ENCODE measurements at regions not wholly inside any gene's neighbourhood (a gene's known extent, or its start where the extent isn't known, plus 50 kb on each side); places are given as distances from the start of the nearest gene placed in this dataset.
"Not testable (repeated sequence)": the region's sequence is repeated elsewhere in the genome, so short reads cannot be mapped to it uniquely, and the experiment has no call there.

DNA sequence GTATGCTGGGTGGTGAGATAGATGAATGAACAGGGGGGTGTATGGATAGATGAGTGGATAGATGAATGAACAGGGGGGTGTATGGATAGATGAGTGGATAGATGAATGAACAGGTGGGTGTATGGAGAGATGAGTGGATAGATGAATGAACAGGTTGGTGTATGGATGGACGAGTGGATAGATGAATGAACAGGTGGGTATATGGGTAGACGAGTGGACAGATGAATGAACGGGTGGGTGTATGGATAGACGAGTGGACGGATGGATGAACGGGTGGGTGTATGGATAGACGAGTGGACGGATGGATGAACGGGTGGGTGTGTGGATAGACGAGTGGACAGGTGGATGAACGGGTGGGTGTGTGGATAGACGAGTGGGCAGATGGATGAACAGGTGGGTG lies 110.3 kb upstream of the ZNF469 start:
- DNase-seq (ENCODE audit: low read depth); H3K4me3 ChIP-seq (ENCODE audit: control insufficient read depth, low read depth, low read length): not testable (repeated sequence)

DNA sequence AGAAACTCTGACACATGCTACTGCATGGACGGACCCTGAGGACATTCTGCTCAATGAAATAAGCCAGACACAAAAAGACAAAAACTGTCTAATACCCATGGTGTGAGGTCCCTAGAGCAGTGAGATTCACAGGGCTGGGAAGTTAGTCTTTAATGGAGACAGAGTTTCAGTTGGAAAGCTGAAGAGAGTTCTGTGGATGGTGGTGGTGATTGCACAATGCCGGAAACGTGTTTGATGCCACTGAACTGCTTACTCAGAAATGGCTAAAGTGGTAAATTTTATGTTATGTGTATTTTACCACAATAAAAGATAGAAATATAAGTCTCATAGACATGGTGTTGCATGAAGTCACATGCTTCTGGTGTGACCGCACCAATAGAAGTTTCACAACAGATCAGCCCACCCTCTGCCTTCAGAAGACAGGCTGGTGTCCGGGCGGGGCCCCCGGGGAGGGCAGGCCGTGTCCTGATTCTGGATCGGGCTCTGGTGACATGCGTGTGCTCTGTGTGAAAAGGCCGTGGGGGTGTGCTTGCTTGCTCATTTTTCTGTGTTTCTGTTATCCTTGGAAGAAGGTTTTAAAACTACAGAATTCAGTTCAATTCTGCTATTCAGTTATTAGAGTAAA lies 108.5 kb upstream of the ZNF469 start:
- peak; percentile 43 for DNase-seq (ENCODE audit: low read depth)
- not testable (repeated sequence) for H3K4me3 ChIP-seq (ENCODE audit: control insufficient read depth, low read depth, low read length)

DNA sequence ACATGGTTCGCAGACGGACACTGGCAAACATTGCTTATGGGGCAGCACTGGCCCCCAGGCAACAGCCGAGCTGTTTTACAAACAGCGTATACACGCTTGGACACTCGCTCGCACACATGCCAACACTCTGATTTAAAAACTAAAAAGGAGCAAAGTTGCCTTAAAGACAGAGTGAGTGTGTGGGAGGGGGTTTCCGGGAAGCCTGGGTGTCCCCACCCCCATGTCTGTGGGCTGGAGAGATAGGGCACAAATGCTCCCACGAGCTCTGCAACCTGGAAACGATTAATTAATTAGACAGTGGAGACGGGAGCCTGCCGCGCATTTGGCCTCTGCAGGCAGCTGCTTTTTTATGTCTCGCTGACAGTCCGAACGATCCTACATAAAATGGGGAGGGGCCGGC lies 107.9 kb upstream of the ZNF469 start:
- no peak for DNase-seq (ENCODE audit: low read depth)
- TF ChIP-seq, protein P1, sequence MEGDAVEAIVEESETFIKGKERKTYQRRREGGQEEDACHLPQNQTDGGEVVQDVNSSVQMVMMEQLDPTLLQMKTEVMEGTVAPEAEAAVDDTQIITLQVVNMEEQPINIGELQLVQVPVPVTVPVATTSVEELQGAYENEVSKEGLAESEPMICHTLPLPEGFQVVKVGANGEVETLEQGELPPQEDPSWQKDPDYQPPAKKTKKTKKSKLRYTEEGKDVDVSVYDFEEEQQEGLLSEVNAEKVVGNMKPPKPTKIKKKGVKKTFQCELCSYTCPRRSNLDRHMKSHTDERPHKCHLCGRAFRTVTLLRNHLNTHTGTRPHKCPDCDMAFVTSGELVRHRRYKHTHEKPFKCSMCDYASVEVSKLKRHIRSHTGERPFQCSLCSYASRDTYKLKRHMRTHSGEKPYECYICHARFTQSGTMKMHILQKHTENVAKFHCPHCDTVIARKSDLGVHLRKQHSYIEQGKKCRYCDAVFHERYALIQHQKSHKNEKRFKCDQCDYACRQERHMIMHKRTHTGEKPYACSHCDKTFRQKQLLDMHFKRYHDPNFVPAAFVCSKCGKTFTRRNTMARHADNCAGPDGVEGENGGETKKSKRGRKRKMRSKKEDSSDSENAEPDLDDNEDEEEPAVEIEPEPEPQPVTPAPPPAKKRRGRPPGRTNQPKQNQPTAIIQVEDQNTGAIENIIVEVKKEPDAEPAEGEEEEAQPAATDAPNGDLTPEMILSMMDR (IDR thresholded peaks at IDR 0.05; ENCODE audit: control insufficient read depth, insufficient read depth, low read depth, low read length, missing control alignments), result no peak
- no peak overlapping the region for H3K4me3 ChIP-seq (ENCODE audit: control insufficient read depth, low read depth, low read length)

DNA sequence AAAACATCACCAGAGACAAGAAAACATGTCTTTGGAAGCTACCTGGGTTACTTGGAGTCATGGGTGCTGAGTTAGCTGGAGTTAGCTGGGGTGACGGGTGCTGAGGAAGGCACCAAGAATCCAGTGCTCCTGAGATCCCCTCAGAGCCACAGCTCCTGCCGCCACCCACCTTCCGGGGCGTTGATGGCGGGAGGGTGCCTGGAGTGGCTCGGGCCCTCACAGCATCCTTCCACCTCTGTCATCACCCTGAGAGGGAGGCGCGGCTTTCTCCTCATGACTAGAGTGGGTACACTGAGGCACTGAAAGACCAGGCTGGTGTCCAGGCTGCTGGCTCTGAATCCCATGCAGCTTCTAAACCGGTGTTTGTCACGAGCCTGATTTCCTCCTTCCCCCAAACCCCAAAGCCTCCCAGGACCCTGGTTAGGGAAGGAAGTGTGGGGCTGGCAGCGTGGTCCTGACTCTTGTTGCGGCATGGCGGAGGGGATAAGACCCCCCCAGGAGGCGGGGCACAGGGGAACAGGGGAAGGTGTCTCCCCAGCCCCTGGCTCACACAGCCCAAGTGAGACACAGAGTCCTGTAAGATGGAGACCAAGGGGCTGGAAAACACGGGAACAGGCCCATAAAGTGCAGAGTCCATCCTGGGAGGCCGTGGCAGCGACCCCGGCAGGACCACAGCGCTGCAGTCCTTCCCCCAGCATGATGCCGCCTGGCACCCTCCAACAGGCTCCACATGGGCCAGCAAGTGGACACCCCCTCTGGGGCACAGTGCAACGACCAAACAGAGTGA lies 107.2 kb upstream of the ZNF469 start:
- not testable (repeated sequence) for DNase-seq (ENCODE audit: low read depth); H3K4me3 ChIP-seq (ENCODE audit: control insufficient read depth, low read depth, low read length)

DNA sequence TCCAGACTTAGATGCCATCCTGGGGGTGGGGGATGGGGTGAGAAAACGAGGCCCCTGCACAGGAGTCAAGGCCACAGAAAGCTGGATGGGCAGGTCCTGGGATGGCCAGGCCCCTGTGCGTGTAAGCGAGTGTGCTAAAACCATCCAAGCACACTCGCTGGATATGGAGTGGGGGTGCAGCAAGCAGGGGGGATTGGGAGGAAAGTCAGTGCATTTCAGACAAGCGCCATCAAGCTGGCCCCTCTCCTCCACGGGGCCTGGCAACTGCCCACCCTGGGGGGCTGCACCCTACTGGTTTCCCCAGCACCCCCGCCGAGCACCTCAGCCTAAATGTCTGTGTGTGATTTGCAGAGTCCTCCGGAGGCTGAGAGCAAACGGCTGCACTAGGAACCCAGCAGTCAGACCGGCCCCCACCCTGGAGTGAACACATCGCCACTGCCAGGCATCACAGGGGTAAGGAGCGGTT lies 106.6 kb upstream of the ZNF469 start:
- DNase-seq (ENCODE audit: low read depth); H3K4me3 ChIP-seq (ENCODE audit: control insufficient read depth, low read depth, low read length): not testable (repeated sequence)

DNA sequence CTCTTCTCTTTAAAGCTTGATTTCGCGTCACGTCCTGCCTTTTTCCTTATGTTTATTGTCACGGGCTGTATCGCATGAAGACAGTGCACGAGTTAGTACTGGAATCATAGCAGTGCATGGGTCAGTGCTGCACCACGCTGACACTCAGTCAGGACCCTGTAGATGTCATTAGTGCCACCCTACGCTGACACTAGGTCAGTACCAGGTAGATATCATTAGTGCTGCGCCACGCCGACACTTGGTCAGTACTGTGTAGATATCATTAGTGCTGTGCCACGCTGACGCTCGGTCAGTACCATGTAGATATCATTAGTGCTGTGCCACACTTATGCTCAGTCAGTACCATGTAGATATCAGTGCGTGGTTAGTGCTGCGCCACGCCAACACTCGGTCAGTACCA lies 106.2 kb upstream of the ZNF469 start:
- DNase-seq (ENCODE audit: low read depth), result no peak
- no peak overlapping the region for H3K4me3 ChIP-seq (ENCODE audit: control insufficient read depth, low read depth, low read length)
- TF ChIP-seq, protein P1 (IDR thresholded peaks at IDR 0.05; ENCODE audit: control insufficient read depth, insufficient read depth, low read depth, low read length, missing control alignments), result no peak

DNA sequence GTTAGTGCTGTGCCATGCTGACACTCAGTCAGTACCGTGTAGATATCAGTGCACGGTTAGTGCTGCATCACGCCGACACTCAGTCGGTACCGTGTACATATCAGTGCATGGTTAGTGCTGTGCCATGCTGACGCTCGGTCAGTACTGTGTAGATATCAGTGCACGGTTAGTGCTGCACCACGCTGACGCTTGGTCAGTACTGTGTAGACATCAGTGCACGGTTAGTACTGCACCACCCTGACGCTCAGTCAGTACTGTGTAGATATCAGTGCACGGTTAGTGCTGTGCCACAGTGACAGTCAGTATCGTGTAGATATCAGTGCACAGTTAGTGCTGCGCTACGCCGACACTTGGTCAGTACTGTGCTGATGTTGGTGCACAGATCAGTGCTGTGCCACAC lies 102.8 kb upstream of the ZNF469 start:
- TF ChIP-seq, protein P1 (IDR thresholded peaks at IDR 0.05; ENCODE audit: control insufficient read depth, insufficient read depth, low read depth, low read length, missing control alignments), result no peak
- no peak overlapping the region for H3K4me3 ChIP-seq (ENCODE audit: control insufficient read depth, low read depth, low read length)
- no peak for DNase-seq (ENCODE audit: low read depth)

DNA sequence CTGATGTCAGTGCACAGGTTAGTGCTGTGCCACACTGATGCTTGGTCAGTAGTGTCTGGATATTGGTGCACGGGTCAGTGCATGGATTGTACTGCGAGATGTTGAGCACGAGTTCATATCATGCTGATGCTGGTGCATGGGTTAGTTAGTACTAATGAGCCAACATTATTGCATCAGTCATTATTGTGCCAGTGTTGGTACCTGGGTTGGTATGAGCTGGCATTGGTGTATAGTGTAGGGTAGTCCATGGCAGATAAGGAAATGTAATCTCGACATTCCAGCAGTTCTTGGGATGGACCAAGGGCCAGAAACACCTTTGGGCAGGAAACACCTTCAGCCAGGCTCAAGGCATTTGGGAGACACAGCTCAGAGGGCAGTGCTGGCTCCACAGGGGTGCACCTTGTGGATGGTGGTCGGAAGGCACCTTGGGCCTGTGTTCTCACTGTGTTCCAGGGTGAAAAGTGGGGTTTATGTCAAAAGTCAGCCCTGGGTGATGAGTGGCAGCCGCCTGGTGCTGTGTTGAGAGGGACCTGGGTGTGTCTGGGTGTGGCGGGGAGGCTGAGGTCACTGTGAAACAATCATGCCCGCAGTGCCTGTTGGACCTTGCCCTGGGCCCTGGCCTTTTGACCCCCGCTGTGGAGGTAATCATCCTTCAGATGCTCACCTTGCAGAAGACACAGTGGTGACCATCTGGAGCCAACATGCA lies 100.7 kb upstream of the ZNF469 start:
- TF ChIP-seq, protein P1 (IDR thresholded peaks at IDR 0.05; ENCODE audit: control insufficient read depth, insufficient read depth, low read depth, low read length, missing control alignments), result no peak
- H3K4me3 ChIP-seq (ENCODE audit: control insufficient read depth, low read depth, low read length), result no peak overlapping the region
- DNase-seq (ENCODE audit: low read depth), result no peak
